GM18861 (cell line): ENCODE measurements at regions not wholly inside any gene's neighbourhood (a gene's known extent, or its start where the extent isn't known, plus 50 kb on each side); places are given as distances from the start of the nearest gene placed in this dataset.

Experiments used
- ATAC-seq: cut with Tn5 transposase; IDR thresholded peaks from one replicate; pipeline ENCODE4 v1.9.1; 2021; ENCODE audit not compliant: unreplicated experiment

- no peak for ATAC-seq
These were observed 106.2 kb upstream of the TUT7 start for GRCh38 chr9:86460216-86461002.

- no peak for ATAC-seq
These were observed 105.5 kb upstream of the TUT7 start for GRCh38 chr9:86459599-86460155.

- ATAC-seq: no peak
These were observed 105.0 kb upstream of the TUT7 start for GRCh38 chr9:86459191-86459590.

GRCh38 chr9:86458191-86458855 is 104.1 kb upstream of the TUT7 start:
- no peak for ATAC-seq

- ATAC-seq: no peak
These were observed 102.2 kb upstream of the TUT7 start for GRCh38 chr9:86456416-86456815.

GRCh38 chr9:86454701-86455615 is 100.7 kb upstream of the TUT7 start:
- no peak for ATAC-seq

- ATAC-seq: no peak
These were observed 98.1 kb upstream of the TUT7 start for GRCh38 chr9:86452201-86452828.

GRCh38 chr9:86449246-86449645 is 95.0 kb upstream of the TUT7 start:
- ATAC-seq: no peak

GRCh38 chr9:86445671-86446070 is 91.5 kb upstream of the TUT7 start:
- no peak for ATAC-seq

- ATAC-seq: no peak
These were observed 89.8 kb upstream of the TUT7 start for GRCh38 chr9:86443992-86444391.

- no peak for ATAC-seq
These were observed 80.0 kb upstream of the TUT7 start for GRCh38 chr9:86434039-86434726.

- ATAC-seq: no peak
These were observed 70.2 kb upstream of the TUT7 start for GRCh38 chr9:86424251-86424891.

GRCh38 chr9:86413971-86414880 is 60.0 kb upstream of the TUT7 start:
- no peak for ATAC-seq

- ATAC-seq: no peak
These were observed 56.1 kb upstream of the TUT7 start for GRCh38 chr9:86410281-86410680.

- ATAC-seq: no peak
These were observed 53.9 kb upstream of the TUT7 start for GRCh38 chr9:86408121-86408520.

- no peak for ATAC-seq
These were observed 52.8 kb upstream of the TUT7 start for GRCh38 chr9:86407022-86407421.

- no peak for ATAC-seq
These were observed 52.2 kb upstream of the TUT7 start for GRCh38 chr9:86406366-86406765.

- no peak for ATAC-seq
These were observed 51.7 kb upstream of the TUT7 start for GRCh38 chr9:86405926-86406325.

GRCh38 chr9:86405086-86405491 is 50.9 kb upstream of the TUT7 start:
- ATAC-seq: no peak
